H9 (cell line): ENCODE measurements at regions not wholly inside any gene's neighbourhood (a gene's known extent, or its start where the extent isn't known, plus 50 kb on each side); places are given as distances from the start of the nearest gene placed in this dataset.

ENCODE experiments used
- DNase-seq: peaks from one replicate; pipeline ENCODE4 v3.0.0-alpha.2; 2017
- H2AFZ ChIP-seq: one replicate; pipeline ENCODE4 v1.6.1; 2013; ENCODE audit warnings: mild to moderate bottlenecking, low read length, control low read depth, moderate library complexity
- H2AK5ac ChIP-seq: 2 replicates; pipeline ENCODE4 v1.6.1; 2013; ENCODE audit warnings: low read length, control low read depth, mixed read lengths; ENCODE audit not compliant: insufficient read length
- H2BK120ac ChIP-seq: one replicate; pipeline ENCODE4 v1.6.1; 2013; ENCODE audit warnings: low read depth, mild to moderate bottlenecking, low read length, control low read depth, inconsistent platforms; ENCODE audit not compliant: poor library complexity, severe bottlenecking
- H2BK12ac ChIP-seq: 2 replicates; pipeline ENCODE4 v1.6.1; 2013; ENCODE audit warnings: low read length, control low read depth, mixed read lengths, low read depth; ENCODE audit not compliant: insufficient read length
- H2BK15ac ChIP-seq: 2 replicates; pipeline ENCODE4 v1.6.1; 2013; ENCODE audit warnings: low read depth, low read length, control low read depth
- H2BK20ac ChIP-seq: one replicate; pipeline ENCODE4 v1.6.1; 2013; ENCODE audit warnings: low read depth, mild to moderate bottlenecking, low read length, control low read depth, inconsistent platforms; ENCODE audit not compliant: poor library complexity, severe bottlenecking
- H2BK5ac ChIP-seq: 2 replicates; pipeline ENCODE4 v1.6.1; 2013; ENCODE audit warnings: low read length, control low read depth, mixed read lengths; ENCODE audit not compliant: insufficient read length
- H3K14ac ChIP-seq: 2 replicates; pipeline ENCODE4 v1.6.1; 2013; ENCODE audit warnings: low read length, control low read depth; ENCODE audit not compliant: insufficient read depth
- H3K18ac ChIP-seq: 2 replicates; pipeline ENCODE4 v1.6.1; 2013; ENCODE audit warnings: low read depth, mild to moderate bottlenecking, mixed read lengths, low read length, control low read depth; ENCODE audit not compliant: insufficient read length
- H3K23ac ChIP-seq: 2 replicates; pipeline ENCODE4 v1.6.1; 2013; ENCODE audit warnings: low read length, control low read depth, mixed read lengths, low read depth; ENCODE audit not compliant: insufficient read length
- H3K23me2 ChIP-seq: 2 replicates; pipeline ENCODE4 v1.6.1; 2013; ENCODE audit warnings: low read depth, mild to moderate bottlenecking, mixed read lengths, low read length, control low read depth; ENCODE audit not compliant: insufficient read length, poor library complexity, severe bottlenecking
- H3K27ac ChIP-seq: 2 replicates; pipeline ENCODE4 v1.5.1; 2013; ENCODE audit warnings: low read length, control low read depth, mixed read lengths, low read depth; ENCODE audit not compliant: insufficient read length
- H3K27me3 ChIP-seq: 2 replicates; pipeline ENCODE4 v1.6.1; 2013; ENCODE audit warnings: low read length, control low read depth, inconsistent platforms; ENCODE audit not compliant: insufficient read depth
- H3K4ac ChIP-seq: 2 replicates; pipeline ENCODE4 v1.6.1; 2013; ENCODE audit warnings: low read depth, mild to moderate bottlenecking, control low read depth, inconsistent platforms, low read length, moderate library complexity
- H3K4me1 ChIP-seq: 2 replicates; pipeline ENCODE4 v1.6.1; 2013; ENCODE audit warnings: low read length, control low read depth, inconsistent platforms; ENCODE audit not compliant: insufficient read depth
- H3K4me2 ChIP-seq: 2 replicates; pipeline ENCODE4 v1.6.1; 2013; ENCODE audit warnings: low read length, control low read depth, mixed read lengths; ENCODE audit not compliant: insufficient read length, insufficient read depth
- H3K56ac ChIP-seq: 2 replicates; pipeline ENCODE4 v1.6.1; 2013; ENCODE audit warnings: low read depth, mild to moderate bottlenecking, mixed read lengths, low read length, control low read depth; ENCODE audit not compliant: insufficient read length
- H3K79me1 ChIP-seq: 2 replicates; pipeline ENCODE4 v1.6.1; 2013; ENCODE audit warnings: low read depth, mild to moderate bottlenecking, moderate library complexity, low read length, control low read depth, inconsistent platforms; ENCODE audit not compliant: insufficient read depth, poor library complexity, severe bottlenecking
- H3K79me2 ChIP-seq: 2 replicates; pipeline ENCODE4 v1.6.1; 2013; ENCODE audit warnings: low read length, control low read depth, inconsistent platforms; ENCODE audit not compliant: insufficient read depth
- H3K9ac ChIP-seq: 2 replicates; pipeline ENCODE4 v1.6.1; 2013; ENCODE audit warnings: low read length, control low read depth, mixed read lengths; ENCODE audit not compliant: insufficient read length; ENCODE audit errors: extremely low read depth
- H3K9me3 ChIP-seq: one replicate; pipeline ENCODE4 v1.6.1; 2013; ENCODE audit warnings: low read depth, low read length, inconsistent platforms; ENCODE audit not compliant: control insufficient read depth
- H3T11ph ChIP-seq: one replicate; pipeline ENCODE4 v1.6.1; 2013; ENCODE audit warnings: mild to moderate bottlenecking, low read length, control low read depth, inconsistent platforms
- H4K20me1 ChIP-seq: one replicate; pipeline ENCODE4 v1.6.1; 2013; ENCODE audit not compliant: control insufficient read depth, insufficient read length, insufficient read depth
- H4K5ac ChIP-seq: 2 replicates; pipeline ENCODE4 v1.6.1; 2013; ENCODE audit warnings: low read depth, mild to moderate bottlenecking, mixed read lengths, low read length, control low read depth; ENCODE audit not compliant: insufficient read length
- H4K8ac ChIP-seq: replicated peaks from 2 replicates; pipeline ENCODE4 v1.6.1; 2013; ENCODE audit warnings: low read length, control low read depth, mixed read lengths, low read depth; ENCODE audit not compliant: insufficient read length
- H4K91ac ChIP-seq: 2 replicates; pipeline ENCODE4 v1.6.1; 2013; ENCODE audit warnings: low read depth, mild to moderate bottlenecking, moderate library complexity, mixed read lengths, low read length, control low read depth; ENCODE audit not compliant: insufficient read length
- H3K27ac Mint-ChIP-seq, 3 experiments: 2 replicates in 2 of 3; 3 replicates in 1 of 3; pipeline ENCODE4 v1.8.0; 2020 to 2021; ENCODE audit warnings: mixed read lengths in 3 of 3, mild to moderate bottlenecking in 1 of 3, moderate library complexity in 1 of 3
- H3K27me3 Mint-ChIP-seq: 2 replicates; pipeline ENCODE4 v1.8.0; 2021; ENCODE audit warnings: low read depth, mild to moderate bottlenecking, moderate library complexity, mixed read lengths
- H3K36me3 Mint-ChIP-seq, 3 experiments: 2 replicates in 2 of 3; 3 replicates in 1 of 3; pipeline ENCODE4 v1.8.0; 2020 to 2021; ENCODE audit warnings: low read depth in 3 of 3, mixed read lengths in 3 of 3; ENCODE audit not compliant: insufficient read depth in 1 of 3
- H3K4me1 Mint-ChIP-seq, 2 experiments: 2 replicates each; pipeline ENCODE4 v1.8.0; 2020; ENCODE audit warnings: mixed read lengths in 2 of 2
- H3K4me3 Mint-ChIP-seq, 2 experiments: 2 replicates in 1 of 2; 3 replicates in 1 of 2; pipeline ENCODE4 v1.8.0; 2020 to 2021; ENCODE audit warnings: mild to moderate bottlenecking in 2 of 2, mixed read lengths in 2 of 2, moderate library complexity in 1 of 2
- H3K9me3 Mint-ChIP-seq, 2 experiments: 2 replicates in 1 of 2; 3 replicates in 1 of 2; pipeline ENCODE4 v1.8.0; 2020; ENCODE audit warnings: mild to moderate bottlenecking in 2 of 2, mixed read lengths in 2 of 2, moderate library complexity in 1 of 2
- WGBS: extraction: QIAGEN DNeasy Blood & Tissue Kit; methylation state at CpG from one replicate; pipeline ENCODE4 v1.1.7; 2013; ENCODE audit warnings: missing lambda C conversion rate, low lambda C conversion rate, mixed read lengths; ENCODE audit not compliant: insufficient read length; ENCODE audit errors: extremely low coverage; 5-methylcytosine and 5-hydroxymethylcytosine counted together
- TF ChIP-seq, protein P1 (sequence below): fragments of 200-600 bp; sonication (generic); conservative IDR thresholded peaks from 3 replicates; pipeline ENCODE4 v1.8.0; 2021; ENCODE audit warnings: antibody characterized with exemption, mild to moderate bottlenecking

DNA sequence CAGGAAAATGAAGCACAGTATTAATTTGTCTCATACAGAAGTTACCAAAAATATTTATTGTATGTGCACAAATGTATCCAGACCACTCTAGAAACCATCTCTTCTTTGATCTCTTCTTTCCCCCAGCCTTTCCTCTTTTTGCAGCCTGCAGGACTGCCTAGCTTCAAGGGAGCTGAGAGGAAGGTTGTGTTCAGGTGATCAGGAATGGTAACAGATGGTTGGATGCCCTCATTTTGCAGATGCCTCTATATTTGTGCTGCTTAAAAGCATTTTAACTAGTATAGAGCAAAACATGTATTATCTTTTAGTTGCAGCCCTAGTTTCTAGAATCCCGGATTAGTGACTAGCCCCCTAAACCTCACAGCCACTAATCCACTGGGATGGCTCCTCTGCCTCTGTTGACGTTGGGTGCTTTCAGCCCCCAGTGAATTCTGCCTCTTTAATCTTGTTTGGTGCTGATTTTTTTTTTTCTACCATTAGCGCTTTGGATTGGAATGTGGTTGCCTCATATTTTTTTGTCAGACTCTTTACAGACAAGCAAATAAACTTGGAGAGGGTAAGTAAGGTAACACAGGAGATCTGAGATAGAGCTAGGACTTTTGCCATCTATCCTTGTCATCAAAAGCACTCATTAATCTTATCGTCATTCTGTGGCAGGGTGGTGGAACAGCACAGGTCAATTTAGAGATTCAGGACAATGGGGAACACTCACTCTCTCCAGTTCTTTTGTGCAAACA, 103.8 kb upstream of the NDUFV2 start:
- Histone ChIP-seq H3K4me1 (no peaks in the 10 kb centered on the region), H4K20me1 (no peaks in the 10 kb centered on the region), H2AFZ (no peak overlapping the region), H2BK120ac (no peak overlapping the region), H3K79me1 (no peaks in the 10 kb centered on the region), H3K27ac (no peak overlapping the region), H4K8ac (no peak overlapping the region), H2BK20ac (no peak overlapping the region), H2AK5ac (no peak overlapping the region), H3K14ac (no peak overlapping the region), H3K18ac (no peak overlapping the region), H3K79me2 (no peaks in the 10 kb centered on the region), H3T11ph (no peak overlapping the region), H2BK5ac (no peak overlapping the region), H3K4me2 (no peak overlapping the region), H3K23me2 (no peaks in the 10 kb centered on the region), H3K56ac (no peak overlapping the region), H3K9me3 (no peaks in the 10 kb centered on the region), H2BK15ac (no peak overlapping the region), H2BK12ac (no peak overlapping the region), H3K27me3 (no peaks in the 10 kb centered on the region), H3K23ac (no peak overlapping the region), H3K9ac (no peak overlapping the region), H3K4ac (no peak overlapping the region), H4K91ac (no peak overlapping the region), H4K5ac (no peak overlapping the region)
- Mint-ChIP-seq H3K4me1 (peaks cover 14 to 27% of the 10 kb centered on the region in 2 experiments), H3K36me3 (peaks cover 0 to 20% (median 1%) of the 10 kb centered on the region in 3 experiments; a peak in 3 of 7 replicates), H3K4me3 (no peak overlapping the region), H3K27ac (no peak overlapping the region), H3K27me3 (no peaks in the 10 kb centered on the region), H3K9me3 (peaks cover 8 to 14% of the 10 kb centered on the region in 2 experiments; a peak in 4 of 5 replicates)
- TF ChIP-seq, protein P1, sequence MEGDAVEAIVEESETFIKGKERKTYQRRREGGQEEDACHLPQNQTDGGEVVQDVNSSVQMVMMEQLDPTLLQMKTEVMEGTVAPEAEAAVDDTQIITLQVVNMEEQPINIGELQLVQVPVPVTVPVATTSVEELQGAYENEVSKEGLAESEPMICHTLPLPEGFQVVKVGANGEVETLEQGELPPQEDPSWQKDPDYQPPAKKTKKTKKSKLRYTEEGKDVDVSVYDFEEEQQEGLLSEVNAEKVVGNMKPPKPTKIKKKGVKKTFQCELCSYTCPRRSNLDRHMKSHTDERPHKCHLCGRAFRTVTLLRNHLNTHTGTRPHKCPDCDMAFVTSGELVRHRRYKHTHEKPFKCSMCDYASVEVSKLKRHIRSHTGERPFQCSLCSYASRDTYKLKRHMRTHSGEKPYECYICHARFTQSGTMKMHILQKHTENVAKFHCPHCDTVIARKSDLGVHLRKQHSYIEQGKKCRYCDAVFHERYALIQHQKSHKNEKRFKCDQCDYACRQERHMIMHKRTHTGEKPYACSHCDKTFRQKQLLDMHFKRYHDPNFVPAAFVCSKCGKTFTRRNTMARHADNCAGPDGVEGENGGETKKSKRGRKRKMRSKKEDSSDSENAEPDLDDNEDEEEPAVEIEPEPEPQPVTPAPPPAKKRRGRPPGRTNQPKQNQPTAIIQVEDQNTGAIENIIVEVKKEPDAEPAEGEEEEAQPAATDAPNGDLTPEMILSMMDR: no peak
- no peak for DNase-seq
- WGBS: no CpG with 5 or more reads among the region's 4 CpGs
